RWPE2 (cell line): ENCODE measurements at regions not wholly inside any gene's neighbourhood (a gene's known extent, or its start where the extent isn't known, plus 50 kb on each side); places are given as distances from the start of the nearest gene placed in this dataset.

Experiments used
- ATAC-seq: fragments of 200-7000 bp; cut with Tn5 transposase; 3 replicates; pipeline ENCODE4 v1.9.1; 2021; ENCODE audit warnings: low read depth
- DNase-seq: peaks from one replicate; pipeline ENCODE4 v3.0.0-alpha.2; 2020; ENCODE audit warnings: low spot score
- H3K27ac ChIP-seq: fragments of 450-650 bp; 2 replicates; pipeline ENCODE4 v1.5.1; 2017; ENCODE audit warnings: mild to moderate bottlenecking; ENCODE audit not compliant: poor library complexity, severe bottlenecking
- H3K27me3 ChIP-seq: fragments of 250-450 bp; sonication (Bioruptor Pico); 2 replicates; pipeline ENCODE4 v1.5.1; 2021; ENCODE audit warnings: mild to moderate bottlenecking, moderate library complexity; ENCODE audit not compliant: insufficient read depth, poor library complexity, severe bottlenecking
- H3K36me3 ChIP-seq: fragments of 250-450 bp; sonication (Bioruptor Pico); 2 replicates; pipeline ENCODE4 v1.5.1; 2020; ENCODE audit warnings: low read depth, mild to moderate bottlenecking, moderate library complexity
- H3K4me1 ChIP-seq: fragments of 250-450 bp; sonication (Bioruptor Pico); 2 replicates; pipeline ENCODE4 v1.5.1; 2021; ENCODE audit warnings: mild to moderate bottlenecking, moderate library complexity; ENCODE audit not compliant: insufficient read depth, poor library complexity, severe bottlenecking
- H3K4me3 ChIP-seq: fragments of 250-450 bp; sonication (Bioruptor Pico); 2 replicates; pipeline ENCODE4 v1.5.1; 2021; ENCODE audit warnings: mild to moderate bottlenecking, moderate library complexity; ENCODE audit not compliant: severe bottlenecking
- H3K9me3 ChIP-seq: fragments of 250-450 bp; sonication (Bioruptor Pico); 2 replicates; pipeline ENCODE4 v1.5.1; 2021; ENCODE audit warnings: mild to moderate bottlenecking, moderate library complexity; ENCODE audit not compliant: severe bottlenecking
- CTCF ChIP-seq: fragments of 450-650 bp; IDR thresholded peaks from one replicate; pipeline ENCODE4 v1.5.1; 2017; ENCODE audit warnings: mild to moderate bottlenecking, moderate library complexity; ENCODE audit not compliant: poor library complexity, severe bottlenecking

- no peak for DNase-seq
- TF ChIP-seq CTCF = no peak
- H3K4me3 ChIP-seq = no peak overlapping the region
These were observed 128.5 kb downstream of the LURAP1L start for GRCh38 chr9:12903316-12903715.

DNA sequence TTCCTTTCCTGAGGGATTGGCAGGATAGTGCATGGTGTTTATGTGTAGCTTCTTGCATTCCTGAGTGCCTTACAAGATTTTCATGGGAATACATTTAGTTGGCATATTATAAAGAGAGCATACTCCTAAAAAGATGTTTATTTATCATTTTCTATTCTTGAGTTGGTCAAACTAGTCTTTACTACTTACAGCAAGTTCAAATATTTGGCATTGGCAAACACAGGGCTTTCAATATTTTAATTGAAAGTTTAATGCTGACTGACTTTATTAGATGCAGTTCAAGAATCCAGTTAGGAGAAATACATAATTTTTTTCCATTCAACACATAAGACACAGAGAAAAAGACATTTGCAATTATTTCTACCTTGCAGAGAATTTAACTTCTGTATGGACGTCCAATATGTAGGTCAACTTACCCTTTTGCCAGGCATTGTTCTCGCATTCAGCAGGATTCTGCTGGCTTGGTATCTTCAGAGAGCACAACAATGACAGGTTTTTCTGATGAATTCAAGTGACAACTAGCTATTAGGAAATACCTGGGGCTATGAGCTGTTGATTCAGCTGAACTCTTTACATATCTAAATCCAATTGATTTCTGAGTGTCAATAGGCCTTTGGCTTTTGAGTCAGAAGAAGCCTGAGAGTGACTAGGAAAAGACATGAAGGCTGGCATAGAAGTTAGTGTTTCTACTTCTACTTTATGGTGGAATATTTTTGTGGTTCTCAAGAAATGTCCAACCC lies 129.6 kb downstream of the LURAP1L start:
- ATAC-seq (no peak), DNase-seq (no peak)
- Histone ChIP-seq H3K4me1 (no peaks in the 10 kb centered on the region), H3K27ac (no peak overlapping the region), H3K36me3 (no peaks in the 10 kb centered on the region), H3K9me3 (no peaks in the 10 kb centered on the region), H3K27me3 (no peaks in the 10 kb centered on the region), H3K4me3 (no peak overlapping the region)
- TF ChIP-seq CTCF = no peak

More at GRCh38 chr9:12903316-12903715, 128.5 kb downstream of the LURAP1L start:
- Histone ChIP-seq H3K36me3 (no peaks in the 10 kb centered on the region), H3K4me1 (peaks cover 3% of the 10 kb centered on the region), H3K27me3 (no peaks in the 10 kb centered on the region), H3K9me3 (no peaks in the 10 kb centered on the region), H3K27ac (no peak overlapping the region)
- ATAC-seq = no peak

DNA sequence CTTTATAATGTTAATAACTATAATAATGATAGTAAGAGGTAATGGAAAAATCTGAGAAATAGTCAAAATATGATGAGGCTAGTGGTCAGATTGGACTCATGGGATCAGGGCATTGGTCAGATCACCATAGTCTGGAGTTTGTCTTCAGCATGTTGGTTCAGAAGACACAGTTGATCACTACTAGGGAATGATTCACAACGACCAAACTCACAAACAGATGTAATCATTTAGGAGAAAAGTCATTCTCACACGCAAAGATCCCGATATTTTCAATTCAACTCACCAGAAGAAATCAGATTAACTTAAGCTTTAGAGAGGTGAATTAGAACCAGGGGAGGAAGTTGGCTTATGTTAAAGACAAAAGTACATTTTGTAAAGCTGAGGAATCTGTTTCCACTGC lies 131.8 kb downstream of the LURAP1L start:
- Histone ChIP-seq H3K4me3 (no peak overlapping the region), H3K27me3 (no peaks in the 10 kb centered on the region), H3K9me3 (no peaks in the 10 kb centered on the region), H3K27ac (no peak overlapping the region), H3K36me3 (no peaks in the 10 kb centered on the region), H3K4me1 (no peaks in the 10 kb centered on the region)
- no peak for TF ChIP-seq CTCF
- ATAC-seq (no peak), DNase-seq (no peak)

DNA sequence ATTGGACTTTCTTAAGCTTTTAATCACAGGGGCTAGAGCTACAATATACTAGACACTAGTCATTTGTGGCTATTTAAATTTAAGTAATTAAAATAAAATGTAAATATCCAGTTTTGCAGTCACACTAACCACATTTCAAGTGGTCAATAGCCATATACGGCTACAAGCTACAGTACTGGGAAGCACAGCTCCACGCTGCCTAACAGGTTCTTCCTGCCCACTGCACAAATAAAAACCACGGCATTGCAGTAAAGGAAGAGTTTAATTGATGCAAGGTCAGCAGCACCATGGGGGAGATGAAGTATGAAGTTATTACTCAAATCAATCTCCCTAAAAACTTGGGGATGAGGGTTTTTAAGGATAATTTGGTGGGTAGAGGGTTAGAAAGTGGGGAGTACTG lies 134.1 kb downstream of the LURAP1L start:
- Histone ChIP-seq H3K4me1 (no peaks in the 10 kb centered on the region), H3K4me3 (no peak overlapping the region), H3K27me3 (no peaks in the 10 kb centered on the region), H3K27ac (no peak overlapping the region), H3K9me3 (no peaks in the 10 kb centered on the region), H3K36me3 (no peaks in the 10 kb centered on the region)
- ATAC-seq = no peak
- no peak for DNase-seq
- no peak for TF ChIP-seq CTCF

DNA sequence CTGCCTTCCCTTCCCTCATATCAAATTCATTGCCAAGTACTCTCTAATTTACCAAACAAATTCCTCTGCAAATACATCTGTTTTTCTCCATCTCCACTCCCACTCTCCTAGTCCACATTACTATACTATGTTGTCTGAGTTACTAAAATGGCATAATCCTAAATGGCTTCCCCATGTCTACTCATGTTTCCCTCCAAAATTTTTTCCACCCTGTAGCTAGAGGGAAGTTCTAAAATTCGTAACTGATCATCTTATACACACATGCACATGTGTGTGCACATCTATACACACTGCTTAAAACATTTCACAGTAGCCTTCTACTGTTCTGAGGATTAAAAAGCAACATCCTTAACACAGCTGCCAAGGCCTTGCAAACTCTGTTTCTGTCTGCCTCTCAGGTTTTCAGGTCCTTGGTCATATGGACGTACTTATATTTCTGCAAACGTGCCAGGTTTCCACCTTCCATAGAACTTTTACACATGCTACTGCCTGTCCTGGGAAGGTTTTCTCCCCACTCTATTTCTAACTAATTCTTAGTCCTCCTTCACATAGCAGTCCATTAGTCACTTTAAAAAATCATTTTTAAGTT lies 140.6 kb downstream of the LURAP1L start:
- Histone ChIP-seq H3K4me3 (no peak overlapping the region), H3K27ac (no peak overlapping the region), H3K27me3 (no peaks in the 10 kb centered on the region), H3K36me3 (no peaks in the 10 kb centered on the region), H3K9me3 (no peaks in the 10 kb centered on the region), H3K4me1 (no peaks in the 10 kb centered on the region)
- TF ChIP-seq CTCF = no peak
- DNase-seq (no peak), ATAC-seq (no peak)
